Effector memory CD4-positive, alpha-beta T cell (primary cell): ENCODE measurements at regions not wholly inside any gene's neighbourhood (a gene's known extent, or its start where the extent isn't known, plus 50 kb on each side); places are given as distances from the start of the nearest gene placed in this dataset.

Source experiments
- DNase-seq, 3 donors: peaks; one replicate each; pipeline ENCODE4 v3.0.0-alpha.2; 2020
- H3K27ac ChIP-seq: 2 replicates; pipeline ENCODE4 v1.7.0; 2013; ENCODE audit warnings: mild to moderate bottlenecking, low read length, moderate library complexity; ENCODE audit not compliant: insufficient read depth, poor library complexity, severe bottlenecking
- H3K27me3 ChIP-seq: replicated peaks from 2 replicates; pipeline ENCODE4 v1.7.0; 2013; ENCODE audit warnings: mild to moderate bottlenecking, low read length; ENCODE audit not compliant: insufficient read depth, control insufficient read depth, poor library complexity, severe bottlenecking
- H3K36me3 ChIP-seq: 2 replicates; pipeline ENCODE4 v1.7.0; 2013; ENCODE audit warnings: mild to moderate bottlenecking, low read length, moderate library complexity; ENCODE audit not compliant: control insufficient read depth, insufficient read depth
- H3K4me1 ChIP-seq: 2 replicates; pipeline ENCODE4 v1.7.0; 2013; ENCODE audit warnings: low read length, mild to moderate bottlenecking; ENCODE audit not compliant: control insufficient read depth, insufficient read depth, poor library complexity, severe bottlenecking
- H3K4me3 ChIP-seq: 2 replicates; pipeline ENCODE4 v1.7.0; 2013; ENCODE audit warnings: low read length, low read depth, mild to moderate bottlenecking; ENCODE audit not compliant: insufficient read depth, poor library complexity, severe bottlenecking
- H3K9me3 ChIP-seq: 2 replicates; pipeline ENCODE4 v1.7.0; 2013; ENCODE audit warnings: mild to moderate bottlenecking, low read length, moderate library complexity; ENCODE audit not compliant: control insufficient read depth

DNA sequence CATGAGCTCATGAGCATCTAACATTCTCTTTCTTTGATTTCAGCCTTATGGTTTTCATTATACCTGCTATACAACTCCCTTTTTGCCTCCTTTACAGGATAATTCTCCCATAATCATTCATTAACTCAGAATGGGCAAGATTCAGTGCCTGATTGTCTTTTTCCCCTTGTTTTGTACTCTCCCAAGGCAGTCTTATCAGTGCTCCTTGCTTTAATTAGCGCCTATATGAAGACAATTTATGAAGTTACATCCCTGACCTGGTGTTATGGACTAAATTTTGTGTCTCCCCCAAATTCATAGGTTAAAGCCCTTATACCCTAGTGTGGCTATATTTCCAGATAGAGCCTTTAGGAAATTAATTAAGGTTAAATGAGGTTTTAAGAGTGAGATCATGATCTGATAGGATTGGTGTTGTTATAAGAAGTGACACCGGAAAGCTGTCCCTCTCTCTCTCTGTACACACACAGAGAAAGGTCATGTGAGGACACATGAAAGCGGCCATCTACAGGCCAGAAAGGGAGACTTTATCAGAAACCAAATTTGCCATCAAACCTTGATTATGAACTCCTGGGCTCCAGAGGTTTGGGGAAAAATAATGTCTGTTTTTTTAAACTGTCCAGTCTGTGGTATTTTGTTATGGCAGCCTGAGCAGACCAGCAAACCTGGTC, 185.8 kb upstream of the CHODL start:
- Histone ChIP-seq H3K9me3 (no peaks in the 10 kb centered on the region), H3K27me3 (no peaks in the 10 kb centered on the region), H3K36me3 (no peaks in the 10 kb centered on the region), H3K4me1 (no peaks in the 10 kb centered on the region), H3K27ac (no peak overlapping the region), H3K4me3 (no peak overlapping the region)
- DNase-seq: no peak

GRCh38 chr21:18053151-18053550, 191.5 kb upstream of the CHODL start:
- Histone ChIP-seq H3K36me3 (no peaks in the 10 kb centered on the region), H3K4me1 (no peaks in the 10 kb centered on the region), H3K4me3 (no peak overlapping the region), H3K27ac (no peak overlapping the region), H3K9me3 (no peaks in the 10 kb centered on the region), H3K27me3 (no peaks in the 10 kb centered on the region)
- DNase-seq: no peak

- H3K4me1 ChIP-seq: no peaks in the 10 kb centered on the region
- DNase-seq: no peak
- no peaks in the 10 kb centered on the region for H3K9me3 ChIP-seq
- no peak overlapping the region for H3K4me3 ChIP-seq
- H3K27ac ChIP-seq: no peak overlapping the region
- no peaks in the 10 kb centered on the region for H3K36me3 ChIP-seq
- no peaks in the 10 kb centered on the region for H3K27me3 ChIP-seq
Measured at GRCh38 chr21:18049461-18049860, 195.2 kb upstream of the CHODL start.

DNA sequence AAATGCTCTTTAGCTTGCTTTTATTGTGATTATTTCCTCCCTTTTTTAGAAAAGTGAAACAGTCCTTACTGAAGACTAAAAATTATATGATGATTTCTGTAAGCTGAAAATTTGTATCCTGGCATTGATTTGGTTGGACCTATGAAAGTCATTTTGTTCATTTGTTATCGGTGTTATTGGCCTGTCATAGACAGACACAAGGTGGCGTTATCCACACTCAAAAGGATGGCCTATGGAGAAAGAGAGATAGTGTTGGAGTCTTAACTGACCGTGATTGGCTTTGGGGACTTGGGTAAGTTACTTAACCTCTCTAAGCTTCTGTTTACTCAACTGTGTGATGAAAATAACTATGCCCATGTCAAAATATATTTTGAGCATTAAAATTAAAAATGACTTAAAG, 203.6 kb upstream of the CHODL start:
- H3K36me3 ChIP-seq: no peaks in the 10 kb centered on the region
- H3K4me1 ChIP-seq: no peaks in the 10 kb centered on the region
- no peak overlapping the region for H3K4me3 ChIP-seq
- H3K9me3 ChIP-seq: no peaks in the 10 kb centered on the region
- H3K27me3 ChIP-seq: no peaks in the 10 kb centered on the region
- no peak for DNase-seq
- no peak overlapping the region for H3K27ac ChIP-seq

DNA sequence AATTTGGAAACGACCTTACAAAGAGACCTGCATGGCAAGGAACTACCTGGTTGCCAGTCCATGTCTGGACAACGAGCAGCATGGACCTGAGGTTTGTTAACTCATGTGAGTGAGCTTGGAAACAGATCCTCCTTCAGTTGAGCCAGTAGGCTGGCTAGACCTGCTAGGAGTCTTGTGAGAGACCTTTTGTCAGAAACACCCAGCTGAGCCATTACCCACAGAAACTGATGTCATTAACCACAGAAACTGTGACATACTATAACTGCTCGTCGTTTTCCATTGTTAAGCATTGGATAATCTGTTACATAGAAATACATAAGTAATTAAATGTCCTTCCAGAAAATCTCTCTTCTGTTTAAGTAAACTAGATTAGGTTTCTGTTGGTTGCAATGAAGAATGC, 211.1 kb upstream of the C21orf91 start:
- no peak overlapping the region for H3K27ac ChIP-seq
- H3K9me3 ChIP-seq: no peaks in the 10 kb centered on the region
- H3K4me3 ChIP-seq: no peak overlapping the region
- DNase-seq: no peak
- no peaks in the 10 kb centered on the region for H3K36me3 ChIP-seq
- no peaks in the 10 kb centered on the region for H3K4me1 ChIP-seq
- no peaks in the 10 kb centered on the region for H3K27me3 ChIP-seq

DNA sequence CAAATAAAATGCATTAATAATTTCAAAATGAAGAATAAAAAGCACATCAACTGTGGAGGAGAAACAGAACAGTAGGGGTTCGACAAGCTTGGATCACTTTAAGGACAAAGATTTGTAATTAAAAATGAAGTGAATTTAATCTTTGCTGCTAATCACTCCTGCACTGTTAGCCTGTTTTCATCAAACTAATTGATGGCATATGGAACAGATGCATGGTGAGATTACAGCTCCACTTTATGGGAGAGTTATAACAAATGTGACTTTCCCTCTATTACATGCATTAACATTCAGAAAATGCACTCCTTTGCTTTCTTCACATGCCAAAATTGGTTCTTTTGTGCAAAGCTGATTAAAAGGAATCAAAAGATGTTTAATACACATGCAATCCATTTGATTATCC, 207.2 kb upstream of the C21orf91 start:
- DNase-seq: no peak
- no peaks in the 10 kb centered on the region for H3K36me3 ChIP-seq
- H3K4me3 ChIP-seq: no peak overlapping the region
- H3K27me3 ChIP-seq: no peaks in the 10 kb centered on the region
- no peaks in the 10 kb centered on the region for H3K4me1 ChIP-seq
- no peak overlapping the region for H3K27ac ChIP-seq
- H3K9me3 ChIP-seq: no peaks in the 10 kb centered on the region

DNA sequence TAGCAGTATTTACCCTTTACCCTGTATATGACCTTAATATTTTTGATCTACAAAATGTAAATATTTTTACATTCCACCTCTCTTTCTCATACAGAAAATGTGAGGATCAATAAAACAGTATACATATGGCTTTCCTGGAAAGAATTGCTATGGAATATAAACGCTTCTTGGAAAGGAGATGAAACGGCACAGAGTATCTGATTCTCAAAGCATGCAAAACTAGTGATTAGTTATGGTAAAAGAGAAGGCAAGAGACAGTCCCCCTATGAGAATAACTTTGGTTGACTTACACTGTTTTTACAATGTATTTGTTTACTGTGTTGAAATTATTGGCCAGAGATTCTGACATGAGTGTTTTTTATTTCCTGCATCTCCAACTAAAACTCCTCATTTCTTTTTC, 204.6 kb upstream of the C21orf91 start:
- H3K4me1 ChIP-seq: no peaks in the 10 kb centered on the region
- H3K4me3 ChIP-seq: no peak overlapping the region
- DNase-seq: no peak
- H3K36me3 ChIP-seq: no peaks in the 10 kb centered on the region
- H3K27me3 ChIP-seq: no peaks in the 10 kb centered on the region
- H3K9me3 ChIP-seq: no peaks in the 10 kb centered on the region
- H3K27ac ChIP-seq: no peak overlapping the region

DNA sequence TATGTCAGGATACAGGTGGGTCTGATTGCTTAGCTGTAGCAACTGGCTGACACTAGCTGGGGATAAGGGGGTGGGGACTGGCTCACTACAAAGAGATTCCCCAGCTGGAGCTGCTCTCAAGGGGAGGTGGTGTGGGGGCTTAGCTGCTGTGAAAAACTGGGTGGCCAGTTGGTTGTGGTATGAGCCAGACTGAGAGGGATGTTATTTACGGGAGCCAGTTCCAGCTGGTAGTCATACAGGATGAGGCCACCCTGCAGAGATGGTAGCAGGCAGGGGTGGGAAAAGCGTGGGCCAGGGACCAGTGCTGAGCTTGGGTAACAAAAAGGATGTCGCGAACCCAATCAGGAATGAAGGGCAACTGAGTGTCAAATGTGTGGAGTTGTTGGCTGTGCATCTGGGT, 204.0 kb upstream of the C21orf91 start:
- Histone ChIP-seq H3K27ac (no peak overlapping the region), H3K27me3 (no peaks in the 10 kb centered on the region), H3K4me3 (no peak overlapping the region), H3K36me3 (no peaks in the 10 kb centered on the region), H3K4me1 (no peaks in the 10 kb centered on the region), H3K9me3 (no peaks in the 10 kb centered on the region)
- no peak for DNase-seq

GRCh38 chr21:18007121-18007520, 188.0 kb upstream of the C21orf91 start:
- Histone ChIP-seq H3K4me1 (no peaks in the 10 kb centered on the region), H3K27me3 (no peaks in the 10 kb centered on the region), H3K36me3 (no peaks in the 10 kb centered on the region), H3K4me3 (no peak overlapping the region), H3K27ac (no peak overlapping the region), H3K9me3 (no peaks in the 10 kb centered on the region)
- no peak for DNase-seq

DNA sequence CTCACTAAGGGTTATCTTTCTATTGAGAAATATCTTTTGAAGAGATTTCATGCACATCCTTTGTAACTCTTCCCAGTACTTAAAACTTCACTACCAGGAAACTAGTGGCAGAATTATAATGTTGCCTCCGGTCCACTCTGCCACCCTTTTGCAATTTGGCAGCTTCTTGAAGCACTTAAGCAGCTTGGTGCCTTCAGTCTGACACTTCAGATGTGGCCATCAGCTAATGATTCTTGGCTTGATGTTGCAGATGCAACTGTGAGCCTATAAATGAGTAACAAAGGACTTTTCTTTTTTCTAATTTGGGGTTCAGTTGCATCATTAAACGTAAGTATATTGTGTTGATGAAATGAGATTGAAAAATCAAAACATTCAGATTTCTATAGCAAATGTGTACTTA, 187.5 kb upstream of the C21orf91 start:
- Histone ChIP-seq H3K4me3 (no peak overlapping the region), H3K9me3 (no peaks in the 10 kb centered on the region)
- DNase-seq: no peak

More for the DNA sequence above, 187.5 kb upstream of the C21orf91 start:
- Histone ChIP-seq H3K27me3 (no peaks in the 10 kb centered on the region), H3K36me3 (no peaks in the 10 kb centered on the region), H3K27ac (no peak overlapping the region), H3K4me1 (no peaks in the 10 kb centered on the region)
